GM12878 (cell line): ENCODE measurements at regions not wholly inside any gene's neighbourhood (a gene's known extent, or its start where the extent isn't known, plus 50 kb on each side); places are given as distances from the start of the nearest gene placed in this dataset.
"Not testable (repeated sequence)": the region's sequence is repeated elsewhere in the genome, so short reads cannot be mapped to it uniquely, and the experiment has no call there.

Experiments used
- ATAC-seq: fragments of 200-7000 bp; cut with Tn5 transposase; 3 replicates; pipeline ENCODE4 v1.9.1; 2020; ENCODE audit warnings: mild to moderate bottlenecking, moderate library complexity
- BruUV-seq: library from RNA; stranded (reverse); fragments of 400-500 nt; replicated peaks from 2 replicates; lab custom pipeline; 2021; lab: Mats Ljungman, UMichigan
- CTCF ChIA-PET: fragments of 300-600 bp; sonication (Branson Sonifier 250); formaldehyde crosslinking; extraction: SDS; loops from one replicate; lab custom pipeline; 2021; ENCODE audit warnings: inconsistent platforms; lab: Yijun Ruan, JAX
- POLR2A ChIA-PET: fragments of 350-600 bp; formaldehyde crosslinking; extraction: SDS; loops from one replicate; lab custom pipeline; 2021; ENCODE audit warnings: inconsistent platforms; lab: Charles Lee
- RAD21 ChIA-PET: fragments of 300-600 bp; sonication (Branson Sonifier 250); formaldehyde crosslinking; loops from one replicate; lab custom pipeline; 2023; ENCODE audit warnings: antibody characterized with exemption; ENCODE audit not compliant: unreplicated experiment; lab: Charles Lee
- SMC1A ChIA-PET: fragments of 300-600 bp; sonication (Branson Sonifier 250); formaldehyde crosslinking; loops from one replicate; lab custom pipeline; 2023; ENCODE audit not compliant: unreplicated experiment, uncharacterized antibody; lab: Charles Lee
- DNase-seq: peaks from one replicate; pipeline ENCODE4 v3.0.0-alpha.2; 2011; ENCODE audit warnings: low read depth, low spot score
- FAIRE-seq: peaks from 3 replicates; lab custom pipeline; 2011; peaks lifted over from hg19 to GRCh38; lab: Jason Lieb, UNC
- H2AFZ ChIP-seq: 2 replicates; pipeline ENCODE4 v1.6.0; 2011; ENCODE audit warnings: low read depth, low read length, control low read depth; ENCODE audit not compliant: control insufficient read depth
- H3K27ac ChIP-seq: 2 replicates; pipeline ENCODE4 v1.5.1; 2011; ENCODE audit warnings: control low read depth; ENCODE audit not compliant: control insufficient read depth, insufficient read depth
- H3K27me3 ChIP-seq, 2 experiments: replicated peaks in 1 of 2; 2 replicates each; pipeline versions ENCODE4 v1.6.0 to v1.6.1; 2011; ENCODE audit warnings: low read length in 1 of 2; ENCODE audit not compliant: control insufficient read depth in 2 of 2, insufficient read depth in 2 of 2
- H3K36me3 ChIP-seq, 2 experiments: 2 replicates each; pipeline ENCODE4 v1.5.1; 2011; ENCODE audit warnings: low read length in 1 of 2; ENCODE audit not compliant: control insufficient read depth in 2 of 2, insufficient read depth in 2 of 2
- H3K4me1 ChIP-seq: 2 replicates; pipeline ENCODE4 v1.6.1; 2011; ENCODE audit warnings: mild to moderate bottlenecking, low read length, moderate library complexity, mixed read lengths; ENCODE audit not compliant: control insufficient read depth, insufficient read depth
- H3K4me2 ChIP-seq: 2 replicates; pipeline ENCODE4 v1.6.0; 2011; ENCODE audit warnings: control low read depth; ENCODE audit not compliant: control insufficient read depth, insufficient read depth
- H3K4me3 ChIP-seq: fragments of 200-600 bp; sonication (generic); 2 replicates; pipeline ENCODE4 v1.5.1; 2016
- H3K79me2 ChIP-seq: 2 replicates; pipeline ENCODE4 v1.6.0; 2011; ENCODE audit warnings: low read length; ENCODE audit not compliant: control insufficient read depth, insufficient read depth
- H3K9ac ChIP-seq: 2 replicates; pipeline ENCODE4 v1.8.0; 2011; ENCODE audit warnings: low read length, control low read depth, mixed read lengths; ENCODE audit not compliant: control insufficient read depth, insufficient read depth
- H3K9me3 ChIP-seq: replicated peaks from 3 replicates; pipeline ENCODE4 v1.5.1; 2011; ENCODE audit warnings: mild to moderate bottlenecking, low read length; ENCODE audit not compliant: control insufficient read depth, insufficient read depth
- H4K20me1 ChIP-seq: 2 replicates; pipeline ENCODE4 v1.6.0; 2011; ENCODE audit not compliant: control insufficient read depth, insufficient read depth
- ATF7 ChIP-seq: fragments of 450-650 bp; IDR thresholded peaks from 2 replicates; pipeline ENCODE4 v1.6.1; 2016; ENCODE audit warnings: low read depth, mild to moderate bottlenecking
- FOXK2 ChIP-seq: fragments of 450-650 bp; IDR thresholded peaks from 2 replicates; pipeline ENCODE4 v1.6.1; 2017; ENCODE audit warnings: mild to moderate bottlenecking, moderate library complexity
- HDAC6 ChIP-seq: fragments of 200-600 bp; sonication (generic); IDR thresholded peaks from one replicate; pipeline ENCODE4 v1.8.0; 2017; ENCODE audit warnings: antibody characterized with exemption; ENCODE audit not compliant: unreplicated experiment
- MEF2B ChIP-seq: fragments of 450-650 bp; IDR thresholded peaks from 2 replicates; pipeline ENCODE4 v1.6.1; 2018; ENCODE audit warnings: mild to moderate bottlenecking, moderate library complexity; ENCODE audit not compliant: partially characterized antibody, poor library complexity, severe bottlenecking
- MYC ChIP-seq: IDR thresholded peaks from 2 replicates; pipeline ENCODE4 v1.6.1; 2011; ENCODE audit warnings: mild to moderate bottlenecking, low read length, moderate library complexity, inconsistent platforms; ENCODE audit not compliant: insufficient read depth, insufficient replicate concordance, insufficient read length, severe bottlenecking
- NFXL1 ChIP-seq: fragments of 450-650 bp; IDR thresholded peaks from 2 replicates; pipeline ENCODE4 v1.6.1; 2017; ENCODE audit warnings: antibody characterized with exemption, mild to moderate bottlenecking, borderline replicate concordance
- RB1 ChIP-seq: fragments of 450-650 bp; formaldehyde crosslinking; IDR thresholded peaks from 2 replicates; pipeline ENCODE4 v1.6.1; 2017; ENCODE audit warnings: mild to moderate bottlenecking, borderline replicate concordance
- SMAD1 ChIP-seq: fragments of 450-650 bp; IDR thresholded peaks from 2 replicates; pipeline ENCODE4 v1.6.1; 2018; ENCODE audit warnings: mild to moderate bottlenecking, low read depth; ENCODE audit not compliant: partially characterized antibody
- SMC3 ChIP-seq: IDR thresholded peaks from 2 replicates; pipeline ENCODE4 v1.6.1; 2011; ENCODE audit warnings: low read length, improper control_type of control experiment, borderline replicate concordance
- STAT3 ChIP-seq: IDR thresholded peaks from 2 replicates; pipeline ENCODE4 v1.6.1; 2011; ENCODE audit warnings: low read depth, low read length, improper control_type of control experiment
- ZNF207 ChIP-seq: fragments of 450-650 bp; IDR thresholded peaks from 2 replicates; pipeline ENCODE4 v1.6.1; 2014; ENCODE audit warnings: antibody characterized with exemption, mild to moderate bottlenecking, borderline replicate concordance
- ZNF217 ChIP-seq: fragments of 450-650 bp; IDR thresholded peaks from 2 replicates; pipeline ENCODE4 v1.6.1; 2017; ENCODE audit warnings: antibody characterized with exemption, mild to moderate bottlenecking
- WGBS: methylation state at CpG from one replicate; pipeline ENCODE4 v1.1.6; 2016; ENCODE audit warnings: low lambda C conversion rate; ENCODE audit not compliant: insufficient replicate concordance, insufficient coverage; ENCODE audit errors: missing lambda C conversion rate; 5-methylcytosine and 5-hydroxymethylcytosine counted together
- in situ Hi-C: fragments of 300-500 bp; cut with MboI; formaldehyde crosslinking; loops from 9 replicates; pipeline ENCODE4 v1.14.3; 2018; ENCODE audit warnings: mixed read lengths
- intact Hi-C: fragments of 100-400 bp; cut with micrococcal nuclease; formaldehyde crosslinking; loops from one replicate; pipeline ENCODE4 v1.14.2; 2022; ENCODE audit not compliant: unreplicated experiment
- TF ChIP-seq, protein P1 (sequence below): fragments of 450-650 bp; IDR thresholded peaks from 2 replicates; pipeline ENCODE4 v1.6.1; 2016; ENCODE audit warnings: mild to moderate bottlenecking
- TF ChIP-seq, protein P2 (sequence below): IDR thresholded peaks from 2 replicates; pipeline ENCODE4 v1.6.1; 2012; ENCODE audit warnings: low read length, inconsistent platforms

DNA sequence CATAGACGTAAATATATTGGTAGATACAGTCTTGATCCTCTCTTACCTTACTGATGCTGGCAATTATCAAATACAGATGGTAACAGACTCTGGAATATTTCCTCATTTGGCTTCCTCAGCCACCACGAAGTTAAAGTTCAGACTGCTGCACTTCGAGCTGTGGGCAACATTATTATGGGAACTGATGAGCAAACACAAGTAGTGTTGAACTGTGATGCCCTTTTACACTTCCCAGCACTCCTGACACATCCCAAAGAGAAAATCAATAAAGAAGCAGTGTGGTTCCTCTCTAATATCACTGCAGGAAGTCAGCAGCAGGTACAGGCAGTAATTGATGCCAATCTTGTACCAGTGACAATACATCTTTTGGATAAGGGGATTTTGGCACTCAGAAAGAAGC lies 162.7 kb upstream of the NT5E start (continued):
- TF ChIP-seq, protein P1, sequence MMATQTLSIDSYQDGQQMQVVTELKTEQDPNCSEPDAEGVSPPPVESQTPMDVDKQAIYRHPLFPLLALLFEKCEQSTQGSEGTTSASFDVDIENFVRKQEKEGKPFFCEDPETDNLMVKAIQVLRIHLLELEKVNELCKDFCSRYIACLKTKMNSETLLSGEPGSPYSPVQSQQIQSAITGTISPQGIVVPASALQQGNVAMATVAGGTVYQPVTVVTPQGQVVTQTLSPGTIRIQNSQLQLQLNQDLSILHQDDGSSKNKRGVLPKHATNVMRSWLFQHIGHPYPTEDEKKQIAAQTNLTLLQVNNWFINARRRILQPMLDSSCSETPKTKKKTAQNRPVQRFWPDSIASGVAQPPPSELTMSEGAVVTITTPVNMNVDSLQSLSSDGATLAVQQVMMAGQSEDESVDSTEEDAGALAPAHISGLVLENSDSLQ: no peak

DNA sequence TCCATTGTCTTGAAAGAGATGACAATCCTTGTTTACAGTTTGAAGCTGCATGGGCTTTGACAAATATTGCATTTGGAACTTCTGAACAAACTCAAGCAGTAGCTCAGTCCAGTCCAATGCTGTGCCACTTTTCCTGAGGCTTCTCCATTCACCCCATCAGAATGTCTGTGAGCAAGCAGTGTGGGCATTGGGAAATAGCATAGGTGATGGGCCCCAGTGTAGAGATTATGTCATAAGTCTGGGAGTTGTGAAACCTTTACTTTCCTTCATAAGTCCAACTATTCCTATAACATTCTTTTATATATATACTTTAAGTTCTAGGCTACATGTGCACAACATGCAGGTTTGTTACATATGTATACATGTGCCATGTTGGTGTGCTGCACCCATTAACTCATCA lies 163.4 kb upstream of the NT5E start:
- RAD21 ChIA-PET, DNase-seq, H4K20me1 ChIP-seq, in situ Hi-C loops, H3K27ac ChIP-seq, FAIRE-seq, H3K36me3 ChIP-seq, ATAC-seq, BruUV-seq, H3K79me2 ChIP-seq, SMC1A ChIA-PET, H3K4me1 ChIP-seq, POLR2A ChIA-PET, H3K4me3 ChIP-seq, H3K4me2 ChIP-seq, H3K9ac ChIP-seq, intact Hi-C loops, H3K27me3 ChIP-seq, H3K9me3 ChIP-seq, H2AFZ ChIP-seq: not testable (repeated sequence)
- CTCF ChIA-PET: interaction anchor here (0.5 kb wide), 1 partner anchor 233 kb away, joined by 3 read pairs; no protein-coding TSS in a partner anchor

DNA sequence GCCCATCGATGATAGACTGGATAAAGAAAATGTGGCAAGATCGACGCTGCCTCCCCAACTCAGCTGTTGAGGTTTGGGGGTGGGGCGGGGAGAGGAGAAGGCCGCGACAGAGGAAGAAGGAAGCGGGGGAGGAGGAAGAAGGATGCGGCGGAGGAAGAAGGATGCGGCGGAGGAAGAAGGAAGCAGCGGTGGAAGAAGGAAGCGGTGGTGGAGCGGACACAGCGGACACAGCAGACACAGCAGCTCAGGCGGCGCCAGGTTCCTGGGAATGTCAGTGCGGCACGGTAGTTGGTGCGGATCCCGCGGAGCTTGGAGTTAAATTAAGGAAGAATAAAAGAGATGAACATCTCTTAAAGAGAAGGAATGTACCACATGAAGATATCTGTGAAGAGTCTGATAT lies 163.9 kb upstream of the NT5E start:
- RAD21 ChIA-PET: no interaction called here
- no peaks in the 10 kb centered on the region for H4K20me1 ChIP-seq
- DNase-seq (no peak), ATAC-seq (no peak), FAIRE-seq (no peak)
- POLR2A ChIA-PET: interaction anchor here (0.5 kb wide), 1 partner anchor 12 kb away, joined by 3 read pairs; no protein-coding TSS in a partner anchor
- CTCF ChIA-PET: no interaction called here
- H3K9ac ChIP-seq: no peak overlapping the region
- in situ Hi-C loops: no loop called here
- no peaks in the 10 kb centered on the region for H3K36me3 ChIP-seq
- no peaks in the 10 kb centered on the region for H3K9me3 ChIP-seq
- BruUV-seq: no TSS peak
- intact Hi-C loops: no loop called here
- 71% methylated on average over 20 of the region's 22 CpGs for WGBS
- no peaks in the 10 kb centered on the region for H3K79me2 ChIP-seq
- SMC1A ChIA-PET: no interaction called here
- no peaks in the 10 kb centered on the region for H3K27me3 ChIP-seq
- H2AFZ ChIP-seq: no peak overlapping the region
- no peak overlapping the region for H3K4me2 ChIP-seq
- H3K4me3 ChIP-seq: no peak overlapping the region
- no peaks in the 10 kb centered on the region for H3K4me1 ChIP-seq
- H3K27ac ChIP-seq: no peak overlapping the region
- TF ChIP-seq NFXL1 (no peak), SMC3 (no peak), FOXK2 (no peak), ZNF217 (no peak), RB1 (no peak), STAT3 (no peak), SMAD1 (no peak), HDAC6 (no peak), ATF7 (no peak), MEF2B (no peak), ZNF207 (no peak), MYC (no peak)
- TF ChIP-seq, protein P2, sequence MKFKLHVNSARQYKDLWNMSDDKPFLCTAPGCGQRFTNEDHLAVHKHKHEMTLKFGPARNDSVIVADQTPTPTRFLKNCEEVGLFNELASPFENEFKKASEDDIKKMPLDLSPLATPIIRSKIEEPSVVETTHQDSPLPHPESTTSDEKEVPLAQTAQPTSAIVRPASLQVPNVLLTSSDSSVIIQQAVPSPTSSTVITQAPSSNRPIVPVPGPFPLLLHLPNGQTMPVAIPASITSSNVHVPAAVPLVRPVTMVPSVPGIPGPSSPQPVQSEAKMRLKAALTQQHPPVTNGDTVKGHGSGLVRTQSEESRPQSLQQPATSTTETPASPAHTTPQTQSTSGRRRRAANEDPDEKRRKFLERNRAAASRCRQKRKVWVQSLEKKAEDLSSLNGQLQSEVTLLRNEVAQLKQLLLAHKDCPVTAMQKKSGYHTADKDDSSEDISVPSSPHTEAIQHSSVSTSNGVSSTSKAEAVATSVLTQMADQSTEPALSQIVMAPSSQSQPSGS: no peak
